Activated CD4-positive, alpha-beta T cell treated with anti-CD3 and anti-CD28 coated beads, Interleukin-2, Interleukin-6, amounts not matched to agents 100 ng/mL and 50 ng/mL, durations not matched to agents 16 hours and 8 hours (primary cell): ENCODE measurements at regions not wholly inside any gene's neighbourhood (a gene's known extent, or its start where the extent isn't known, plus 50 kb on each side); places are given as distances from the start of the nearest gene placed in this dataset.

ENCODE experiments used
- DNase-seq: peaks from one replicate; pipeline ENCODE4 v3.0.0-alpha.2; 2020

- no peak for DNase-seq
These were observed 252.4 kb downstream of the FSIP2 start for GRCh38 chr2:185990861-185991525.

GRCh38 chr2:185998562-185999070, 260.0 kb downstream of the FSIP2 start:
- no peak for DNase-seq

- DNase-seq: no peak
These were observed 270.7 kb downstream of the FSIP2 start for GRCh38 chr2:186009341-186009740.

- no peak for DNase-seq
These were observed 278.7 kb downstream of the FSIP2 start for GRCh38 chr2:186017278-186017677.

- DNase-seq: no peak
These were observed 286.3 kb downstream of the FSIP2 start for GRCh38 chr2:186024921-186025320.

GRCh38 chr2:186027922-186028321, 289.3 kb downstream of the FSIP2 start:
- DNase-seq: no peak

DNA sequence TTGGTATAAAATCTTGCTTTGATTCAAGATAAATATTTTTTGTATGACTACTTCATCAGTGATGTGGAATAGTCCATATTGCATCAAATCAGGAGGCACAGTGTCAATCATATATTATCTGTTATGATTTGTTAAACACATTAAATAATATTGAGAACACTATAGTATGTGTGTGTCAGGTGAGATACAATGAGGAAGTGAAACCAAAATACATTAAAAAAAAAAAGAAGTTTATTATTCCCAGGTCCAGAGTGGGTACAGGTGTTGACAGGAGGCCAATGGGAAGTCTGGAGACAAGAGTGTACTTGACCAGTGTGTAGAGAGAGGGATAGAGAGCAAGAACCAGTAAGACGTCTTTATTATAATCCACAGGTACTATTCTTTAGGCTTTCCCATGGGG, 292.6 kb downstream of the FSIP2 start:
- DNase-seq: no peak

DNA sequence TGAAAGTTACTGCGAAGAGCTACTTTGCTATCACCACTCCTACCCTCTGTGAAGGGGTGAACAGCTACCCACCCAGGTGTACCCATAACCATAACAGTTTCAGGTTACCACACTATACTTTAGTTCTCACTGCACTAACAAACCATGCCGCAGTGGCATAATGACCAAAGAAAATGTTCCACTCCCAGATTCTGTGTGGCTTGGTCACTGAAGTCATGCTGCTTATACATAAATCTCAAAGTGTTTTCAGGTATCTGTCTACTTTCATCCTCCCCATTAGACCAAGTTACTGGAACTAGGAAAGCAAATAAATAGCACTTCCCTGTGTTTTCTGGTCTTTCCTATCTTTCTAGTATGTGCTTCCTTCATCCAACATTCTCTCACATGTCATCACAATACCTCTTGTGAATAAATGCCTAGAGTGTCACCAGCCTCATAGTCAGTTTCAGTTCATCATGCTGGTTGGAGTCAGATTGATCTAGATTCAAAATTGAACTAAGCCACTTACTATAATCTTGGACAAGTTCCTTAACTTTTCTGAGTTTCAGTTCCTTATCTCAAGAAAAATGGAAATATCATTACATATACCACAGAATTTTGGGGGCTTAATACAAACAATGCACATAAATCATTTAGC, 293.6 kb downstream of the FSIP2 start:
- no peak for DNase-seq

DNA sequence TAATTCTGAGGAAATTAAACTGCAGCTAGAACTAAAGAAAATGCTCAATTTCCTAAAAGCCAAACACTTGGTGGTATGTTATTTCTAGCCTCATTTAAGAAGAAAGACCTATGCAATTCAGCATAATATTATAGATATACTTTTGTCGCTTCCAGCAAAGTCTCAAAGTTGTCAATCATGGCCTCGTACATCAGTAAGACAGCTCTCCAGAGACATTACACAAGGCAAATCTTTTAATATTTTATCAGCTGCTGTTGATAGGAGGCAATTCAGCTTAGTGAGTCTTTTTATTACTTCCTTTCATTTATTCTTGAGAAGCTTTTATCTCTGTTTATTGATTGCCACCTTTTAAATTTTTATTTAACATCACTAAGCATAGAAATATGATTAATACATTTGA, 294.3 kb downstream of the FSIP2 start:
- no peak for DNase-seq

DNA sequence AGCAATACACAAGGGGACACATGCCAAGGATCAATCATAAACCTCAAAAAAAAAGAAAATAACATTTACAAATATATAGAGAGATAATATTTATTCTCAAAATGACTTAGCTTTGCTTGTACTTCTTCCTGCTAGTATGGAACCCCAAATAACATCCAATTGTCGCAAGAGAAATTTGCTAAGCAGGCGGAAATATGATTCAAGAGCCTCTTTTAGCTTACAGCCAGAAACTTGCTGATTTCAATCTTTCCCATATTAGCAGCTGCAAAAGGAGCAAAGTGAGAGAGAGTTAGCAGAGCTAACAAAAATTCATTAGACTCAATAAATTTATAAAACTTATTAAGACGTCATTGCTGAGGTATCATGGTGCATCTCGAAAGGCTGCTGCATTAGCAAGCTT, 294.9 kb downstream of the FSIP2 start:
- no peak for DNase-seq

DNA sequence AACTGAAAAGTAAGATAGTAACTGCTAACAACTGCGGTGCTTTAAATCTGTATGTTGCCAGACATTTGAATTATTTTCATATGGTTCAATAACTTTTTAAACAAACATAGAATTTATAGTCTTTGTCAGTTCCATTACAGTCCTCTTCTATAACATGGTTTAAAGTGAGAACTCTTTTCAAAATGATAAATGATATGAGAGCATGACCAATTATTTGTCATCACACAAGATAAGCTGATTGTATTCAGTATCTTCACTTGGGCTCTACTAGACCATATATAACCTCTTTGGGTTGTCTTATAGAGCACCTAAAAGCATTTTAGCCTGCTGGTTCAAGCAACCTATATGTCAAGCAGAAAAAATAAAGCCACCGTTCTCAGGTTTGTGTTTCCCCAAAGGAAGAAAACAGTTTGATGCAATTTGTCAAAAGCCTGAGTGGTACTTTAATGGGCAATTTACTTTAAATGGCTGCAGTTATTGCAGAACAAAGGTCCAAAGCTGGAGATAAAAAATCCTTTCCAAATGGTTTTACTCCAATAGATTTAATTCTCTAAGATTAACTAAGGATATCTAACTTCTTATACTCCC, 298.4 kb downstream of the FSIP2 start:
- DNase-seq: no peak

GRCh38 chr2:186042207-186043028, 303.8 kb downstream of the FSIP2 start:
- no peak for DNase-seq

- DNase-seq: no peak
These were observed 306.2 kb downstream of the FSIP2 start for GRCh38 chr2:186044761-186045160.

- DNase-seq: no peak
These were observed 314.3 kb downstream of the FSIP2 start for GRCh38 chr2:186052930-186053329.

- DNase-seq: no peak
These were observed 320.0 kb downstream of the FSIP2 start for GRCh38 chr2:186058614-186059013.

DNA sequence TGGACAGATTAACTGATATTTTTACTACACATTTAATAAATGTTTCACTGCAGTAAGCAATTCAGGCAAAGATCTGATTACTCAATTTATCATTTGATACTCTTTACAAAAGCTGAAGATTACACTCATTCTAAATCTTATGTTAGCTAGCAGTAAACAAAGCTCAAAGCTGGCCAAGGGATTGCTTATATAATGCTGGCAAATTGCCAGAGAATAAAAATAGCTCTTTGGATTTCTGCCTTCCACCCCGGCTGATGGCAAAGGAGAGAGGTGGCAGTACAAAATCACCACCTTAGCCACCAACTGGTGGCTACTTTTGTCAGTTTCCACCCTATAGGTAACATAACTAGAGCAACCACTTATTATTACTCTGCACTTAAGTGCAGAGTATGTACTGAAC, 320.5 kb downstream of the FSIP2 start:
- no peak for DNase-seq

DNA sequence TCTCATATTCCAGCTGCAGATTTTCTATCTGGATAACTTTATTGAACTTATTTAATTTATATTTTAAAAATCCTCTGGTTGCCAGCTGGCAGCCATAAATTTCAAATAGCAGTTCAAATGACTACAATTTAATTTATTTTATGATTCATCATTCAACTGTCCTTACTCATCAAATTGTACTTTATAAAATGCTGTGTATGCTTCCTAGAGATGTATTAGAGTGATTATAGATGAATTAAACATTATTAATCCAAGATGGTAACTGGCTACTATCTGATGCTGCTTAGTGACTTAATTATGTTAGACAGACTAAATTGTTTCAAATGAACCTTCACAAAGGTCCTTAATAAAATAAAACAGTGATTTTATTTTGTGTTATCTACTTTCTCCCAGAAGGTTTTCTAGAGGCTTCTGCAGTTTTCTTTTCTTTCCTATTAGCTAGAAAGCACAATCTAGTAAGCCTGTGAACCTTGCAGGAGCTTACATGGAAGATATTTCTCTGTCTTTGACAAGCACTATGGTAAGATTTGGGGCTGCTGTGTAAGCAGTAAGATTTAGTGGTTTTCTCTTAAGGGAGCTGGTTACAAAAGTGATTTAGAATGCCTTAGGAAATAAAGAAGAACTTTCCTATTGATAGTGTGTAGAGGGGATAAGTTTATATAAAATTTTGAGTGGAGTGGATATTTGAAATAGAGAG, 322.3 kb downstream of the FSIP2 start:
- no peak for DNase-seq

- DNase-seq: no peak
These were observed 325.9 kb downstream of the FSIP2 start for GRCh38 chr2:186064507-186064906.

DNA sequence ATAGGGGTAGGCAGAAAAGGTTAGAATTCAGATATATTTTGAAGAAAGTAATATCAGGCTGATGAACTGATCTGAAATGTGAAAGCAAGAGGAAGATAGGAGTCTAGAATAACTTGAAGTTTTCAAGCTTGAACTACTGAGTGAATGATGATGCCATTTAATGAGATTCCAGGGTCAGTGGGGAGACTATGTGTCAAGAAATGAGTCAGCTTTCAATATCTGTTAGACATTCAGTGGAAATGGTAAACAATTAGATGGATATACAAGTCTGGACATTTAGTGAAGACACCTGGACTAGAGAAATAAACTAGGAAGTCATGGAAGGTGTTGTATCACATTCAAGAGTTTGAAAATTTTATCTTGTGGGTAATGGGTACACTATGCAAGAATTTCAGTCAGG, 326.9 kb downstream of the FSIP2 start:
- no peak for DNase-seq

DNA sequence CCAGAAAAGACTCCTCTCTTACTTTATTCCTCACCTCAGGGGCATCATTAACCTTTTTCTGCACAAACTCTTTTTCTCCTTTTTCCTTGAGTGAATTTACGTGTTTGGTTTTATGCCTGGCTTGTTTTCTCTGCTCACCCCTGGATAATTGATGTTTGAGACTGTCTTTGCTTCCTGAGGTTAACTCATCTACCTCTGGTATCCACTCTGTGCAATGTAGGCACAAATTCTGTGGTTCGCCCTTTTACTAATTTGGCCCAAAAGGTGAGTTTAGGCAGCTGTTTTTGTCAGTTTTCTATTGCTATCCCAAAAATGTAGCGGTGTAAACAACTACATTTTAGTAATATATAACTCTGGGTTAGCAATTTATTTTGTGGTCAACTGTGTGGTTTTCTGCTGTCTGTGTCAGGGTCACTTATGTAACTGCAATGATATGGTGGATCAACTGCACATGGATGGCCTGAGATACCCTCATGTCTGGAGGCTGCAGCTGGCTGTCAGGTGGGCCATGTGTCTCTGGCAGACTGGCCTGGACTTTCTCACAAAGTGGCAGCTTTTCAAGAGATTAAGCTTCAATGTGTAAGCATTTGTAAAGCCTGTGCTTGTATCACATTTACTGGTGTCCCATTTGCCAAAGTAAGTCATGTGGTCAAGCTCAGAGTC, 329.7 kb downstream of the FSIP2 start:
- no peak for DNase-seq

DNA sequence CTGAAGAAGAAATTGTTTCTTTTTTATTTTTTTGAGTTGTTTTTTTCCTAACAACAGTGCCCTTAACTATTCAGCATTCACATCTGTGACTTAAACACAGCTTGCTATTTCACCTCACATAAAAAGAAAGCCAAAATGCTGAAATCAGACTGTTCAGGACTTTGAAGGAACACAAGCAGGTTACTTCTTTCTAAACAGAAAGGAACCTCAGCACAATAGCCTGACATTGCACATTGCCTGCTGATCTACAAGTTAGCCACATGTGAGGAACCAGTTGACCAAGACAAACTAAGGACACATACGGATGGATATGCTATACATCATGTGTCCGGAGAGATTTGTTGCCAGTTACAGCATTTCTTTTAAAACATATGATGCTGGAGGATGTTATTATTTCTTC, 331.1 kb downstream of the FSIP2 start:
- no peak for DNase-seq

GRCh38 chr2:186085226-186085625, 346.6 kb downstream of the FSIP2 start:
- DNase-seq: no peak
